ENCODE measurements at regions not wholly inside any gene's neighbourhood (a gene's known extent, or its start where the extent isn't known, plus 50 kb on each side); places are given as distances from the start of the nearest gene placed in this dataset.

GRCh38 chr21:15508554-15508953 is 221.2 kb upstream of the USP25 start:
- WGBS: 55% methylated on average over 3 of the region's 3 CpGs
- no peak overlapping the region for H3K4me3 ChIP-seq

GRCh38 chr21:15514073-15514946 is 215.5 kb upstream of the USP25 start:
- DNase-seq (ENCODE audit: extremely low spot score): no peak
- TF ChIP-seq EP300 (IDR thresholded peaks at IDR 0.05): no peak
- no peak for TF ChIP-seq POLR2A (IDR thresholded peaks at IDR 0.05; ENCODE audit: low read depth)
- TF ChIP-seq POLR2AphosphoS5 (IDR thresholded peaks at IDR 0.05): no peak
- no peak for TF ChIP-seq CTCF (IDR thresholded peaks at IDR 0.05)
- Histone ChIP-seq H3K4me3 (no peak overlapping the region), H3K27me3 (no peaks in the 10 kb centered on the region), H3K27ac (replicated peaks in 1 of 4) (no peak overlapping the region), H3K36me3 (no peaks in the 10 kb centered on the region), H3K4me1 (no peaks in the 10 kb centered on the region), H3K9me3 (no peaks in the 10 kb centered on the region)
- intact Hi-C loops (cut with DNase I): no loop called here
- 78% methylated on average over 8 of the region's 8 CpGs for WGBS

More at GRCh38 chr21:15508554-15508953, 221.2 kb upstream of the USP25 start:
- Histone ChIP-seq H3K27me3 (no peaks in the 10 kb centered on the region), H3K27ac (replicated peaks in 1 of 4) (no peak overlapping the region), H3K9me3 (no peaks in the 10 kb centered on the region), H3K4me1 (no peaks in the 10 kb centered on the region), H3K36me3 (no peaks in the 10 kb centered on the region)
- TF ChIP-seq EP300 (IDR thresholded peaks at IDR 0.05) (no peak), POLR2AphosphoS5 (IDR thresholded peaks at IDR 0.05) (no peak), POLR2A (IDR thresholded peaks at IDR 0.05; ENCODE audit: low read depth) (no peak), CTCF (IDR thresholded peaks at IDR 0.05) (no peak)
- no peak for DNase-seq (ENCODE audit: extremely low spot score)
- intact Hi-C loops (cut with DNase I): no loop called here

GRCh38 chr21:15515908-15516307 is 213.9 kb upstream of the USP25 start:
- DNase-seq (ENCODE audit: extremely low spot score): no peak

GRCh38 chr21:15517394-15517793 is 212.4 kb upstream of the USP25 start:
- DNase-seq (ENCODE audit: extremely low spot score): no peak
- H3K36me3 ChIP-seq: no peaks in the 10 kb centered on the region
- H3K4me3 ChIP-seq: no peak overlapping the region
- intact Hi-C loops (cut with DNase I): no loop called here
- no peaks in the 10 kb centered on the region for H3K27me3 ChIP-seq
- TF ChIP-seq POLR2AphosphoS5 (IDR thresholded peaks at IDR 0.05) (no peak), CTCF (IDR thresholded peaks at IDR 0.05) (no peak), EP300 (IDR thresholded peaks at IDR 0.05) (no peak), POLR2A (IDR thresholded peaks at IDR 0.05; ENCODE audit: low read depth) (no peak)
- no peaks in the 10 kb centered on the region for H3K9me3 ChIP-seq
- no peak overlapping the region for H3K27ac ChIP-seq (replicated peaks in 1 of 4)
- H3K4me1 ChIP-seq: no peaks in the 10 kb centered on the region

More at GRCh38 chr21:15515908-15516307, 213.9 kb upstream of the USP25 start:
- TF ChIP-seq EP300 (IDR thresholded peaks at IDR 0.05): no peak
- no peak for TF ChIP-seq POLR2AphosphoS5 (IDR thresholded peaks at IDR 0.05)
- no peak for TF ChIP-seq POLR2A (IDR thresholded peaks at IDR 0.05; ENCODE audit: low read depth)
- TF ChIP-seq CTCF (IDR thresholded peaks at IDR 0.05): no peak
- H3K27me3 ChIP-seq: no peaks in the 10 kb centered on the region
- 66% methylated on average over 2 of the region's 2 CpGs for WGBS
- no peak overlapping the region for H3K27ac ChIP-seq (replicated peaks in 1 of 4)
- H3K9me3 ChIP-seq: no peaks in the 10 kb centered on the region
- no peak overlapping the region for H3K4me3 ChIP-seq
- intact Hi-C loops (cut with DNase I): no loop called here
- no peaks in the 10 kb centered on the region for H3K4me1 ChIP-seq
- H3K36me3 ChIP-seq: no peaks in the 10 kb centered on the region

All from esophagus muscularis mucosa (tissue), 4 donors.